ENCODE measurements at regions not wholly inside any gene's neighbourhood (a gene's known extent, or its start where the extent isn't known, plus 50 kb on each side); places are given as distances from the start of the nearest gene placed in this dataset.

DNA sequence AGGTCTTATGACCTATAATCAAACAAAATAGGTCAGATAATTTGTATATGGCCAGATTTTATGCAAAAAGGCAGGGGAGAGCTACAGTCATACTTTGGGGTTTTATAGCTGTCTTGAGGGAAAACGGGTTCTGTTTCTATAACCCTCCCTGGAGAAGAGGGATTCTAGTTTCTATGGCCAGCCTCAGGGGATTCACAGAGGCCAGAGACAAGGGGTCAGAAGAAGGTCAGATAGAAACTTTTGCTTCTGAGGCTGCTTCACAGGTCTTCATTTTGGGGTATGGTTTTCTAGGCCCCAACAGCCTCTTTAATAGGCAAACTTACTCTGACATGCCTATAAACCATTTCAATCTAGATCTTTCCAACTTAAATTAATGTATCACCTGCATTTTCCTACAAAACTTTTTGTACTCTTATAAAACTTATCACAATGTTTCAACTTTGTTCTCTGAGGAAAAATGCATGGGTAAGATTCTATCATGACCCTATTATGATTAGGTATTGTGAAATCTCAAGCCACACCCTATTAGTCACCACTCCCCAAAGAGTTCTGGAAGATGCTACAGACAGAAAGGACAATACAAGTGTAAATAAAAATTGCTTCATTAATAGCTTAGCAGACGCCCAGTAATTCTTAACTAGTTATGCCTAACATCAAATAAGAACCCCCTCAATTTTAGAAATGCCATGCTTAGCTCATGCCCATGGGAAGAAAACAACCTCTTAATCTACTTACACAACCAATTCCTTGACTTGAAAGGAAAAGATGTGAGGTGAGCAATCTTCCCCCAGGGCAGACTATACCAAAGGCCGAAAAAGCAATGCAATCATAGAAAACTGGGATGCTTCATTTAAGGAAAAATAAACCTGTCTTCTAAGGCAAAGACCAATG lies 396.6 kb downstream of the TLR4 start:
- H3K36me3 ChIP-seq (ENCODE audit: insufficient read depth, low read length): no peaks in the 10 kb centered on the region
- DNase-seq (ENCODE audit: insufficient read length, low spot score, missing footprints): no peak
- TF ChIP-seq, protein P1, sequence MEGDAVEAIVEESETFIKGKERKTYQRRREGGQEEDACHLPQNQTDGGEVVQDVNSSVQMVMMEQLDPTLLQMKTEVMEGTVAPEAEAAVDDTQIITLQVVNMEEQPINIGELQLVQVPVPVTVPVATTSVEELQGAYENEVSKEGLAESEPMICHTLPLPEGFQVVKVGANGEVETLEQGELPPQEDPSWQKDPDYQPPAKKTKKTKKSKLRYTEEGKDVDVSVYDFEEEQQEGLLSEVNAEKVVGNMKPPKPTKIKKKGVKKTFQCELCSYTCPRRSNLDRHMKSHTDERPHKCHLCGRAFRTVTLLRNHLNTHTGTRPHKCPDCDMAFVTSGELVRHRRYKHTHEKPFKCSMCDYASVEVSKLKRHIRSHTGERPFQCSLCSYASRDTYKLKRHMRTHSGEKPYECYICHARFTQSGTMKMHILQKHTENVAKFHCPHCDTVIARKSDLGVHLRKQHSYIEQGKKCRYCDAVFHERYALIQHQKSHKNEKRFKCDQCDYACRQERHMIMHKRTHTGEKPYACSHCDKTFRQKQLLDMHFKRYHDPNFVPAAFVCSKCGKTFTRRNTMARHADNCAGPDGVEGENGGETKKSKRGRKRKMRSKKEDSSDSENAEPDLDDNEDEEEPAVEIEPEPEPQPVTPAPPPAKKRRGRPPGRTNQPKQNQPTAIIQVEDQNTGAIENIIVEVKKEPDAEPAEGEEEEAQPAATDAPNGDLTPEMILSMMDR (IDR thresholded peaks at IDR 0.05; ENCODE audit: extremely low read depth, low read depth, low read length): no peak
- no peaks in the 10 kb centered on the region for H3K9me3 ChIP-seq (ENCODE audit: low read depth, low read length)
- no peaks in the 10 kb centered on the region for H4K20me1 ChIP-seq (ENCODE audit: insufficient read depth, low read length)
- no peak overlapping the region for H3K4me3 ChIP-seq (ENCODE audit: insufficient read depth, low read length)
- no peaks in the 10 kb centered on the region for H3K79me2 ChIP-seq (ENCODE audit: insufficient read depth, low read length)
- H3K27ac ChIP-seq (ENCODE audit: low read depth, low read length): no peak overlapping the region
- no peak overlapping the region for H3K4me2 ChIP-seq (ENCODE audit: insufficient read depth, low read length)
- H2AFZ ChIP-seq (ENCODE audit: low read length): no peak overlapping the region
- H3K27me3 ChIP-seq (ENCODE audit: insufficient read depth, low read length): no peaks in the 10 kb centered on the region
- no peaks in the 10 kb centered on the region for H3K4me1 ChIP-seq (ENCODE audit: insufficient read depth, low read length)

DNA sequence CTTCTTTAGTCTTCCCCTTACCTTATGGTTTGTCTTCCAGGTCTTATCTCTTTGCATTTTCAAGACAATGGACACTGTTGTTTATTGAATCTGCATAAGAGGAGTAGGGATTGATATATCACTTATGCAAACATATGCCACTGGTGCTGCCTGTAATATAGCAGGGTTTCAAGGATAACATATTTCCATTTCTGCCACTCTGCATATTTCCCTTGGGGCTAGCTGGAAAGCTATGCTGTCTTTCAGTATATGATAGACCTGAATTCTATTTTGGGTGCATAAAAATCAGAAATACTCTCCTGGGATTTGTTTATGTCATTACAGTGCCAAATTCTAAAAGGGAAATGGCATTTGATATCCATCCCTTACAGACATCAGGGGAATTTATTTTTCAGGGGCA lies 400.2 kb downstream of the TLR4 start:
- H3K27me3 ChIP-seq (ENCODE audit: insufficient read depth, low read length): no peaks in the 10 kb centered on the region
- DNase-seq (ENCODE audit: insufficient read length, low spot score, missing footprints): no peak
- no peak overlapping the region for H2AFZ ChIP-seq (ENCODE audit: low read length)
- H3K4me3 ChIP-seq (ENCODE audit: insufficient read depth, low read length): no peak overlapping the region
- no peak overlapping the region for H3K27ac ChIP-seq (ENCODE audit: low read depth, low read length)
- H3K4me1 ChIP-seq (ENCODE audit: insufficient read depth, low read length): no peaks in the 10 kb centered on the region
- TF ChIP-seq, protein P1 (IDR thresholded peaks at IDR 0.05; ENCODE audit: extremely low read depth, low read depth, low read length): no peak
- H3K9me3 ChIP-seq (ENCODE audit: low read depth, low read length): no peaks in the 10 kb centered on the region
- no peaks in the 10 kb centered on the region for H3K36me3 ChIP-seq (ENCODE audit: insufficient read depth, low read length)
- H3K4me2 ChIP-seq (ENCODE audit: insufficient read depth, low read length): no peak overlapping the region
- no peaks in the 10 kb centered on the region for H4K20me1 ChIP-seq (ENCODE audit: insufficient read depth, low read length)
- no peaks in the 10 kb centered on the region for H3K79me2 ChIP-seq (ENCODE audit: insufficient read depth, low read length)

- no peak for DNase-seq (ENCODE audit: insufficient read length, low spot score, missing footprints)
Measured at GRCh38 chr9:118108971-118109370, 404.8 kb downstream of the TLR4 start.

DNA sequence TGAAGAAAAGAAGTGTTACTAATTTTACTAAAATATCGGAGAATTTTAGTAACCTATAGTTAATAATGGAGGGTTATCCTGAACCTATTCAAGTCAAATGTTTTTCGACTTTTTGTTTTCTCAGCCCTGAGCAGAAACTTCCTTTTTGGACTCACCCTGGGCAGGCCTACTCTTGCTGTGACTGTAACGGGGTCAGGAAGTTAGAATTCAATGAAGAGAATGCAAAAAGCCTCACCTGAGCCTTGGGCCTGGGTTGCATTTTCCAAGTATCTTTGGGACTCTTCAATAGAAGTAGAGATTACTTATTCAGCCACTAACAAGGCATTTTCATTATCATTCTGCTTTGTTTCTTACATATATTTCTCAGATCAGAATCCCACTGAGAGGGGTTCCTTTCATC lies 405.3 kb downstream of the TLR4 start:
- no peak overlapping the region for H3K4me2 ChIP-seq (ENCODE audit: insufficient read depth, low read length)

More at GRCh38 chr9:118108971-118109370, 404.8 kb downstream of the TLR4 start:
- Histone ChIP-seq H3K27me3 (ENCODE audit: insufficient read depth, low read length) (no peaks in the 10 kb centered on the region), H2AFZ (ENCODE audit: low read length) (no peak overlapping the region), H3K27ac (ENCODE audit: low read depth, low read length) (no peak overlapping the region), H3K4me2 (ENCODE audit: insufficient read depth, low read length) (no peak overlapping the region), H4K20me1 (ENCODE audit: insufficient read depth, low read length) (no peaks in the 10 kb centered on the region), H3K9me3 (ENCODE audit: low read depth, low read length) (no peaks in the 10 kb centered on the region), H3K4me1 (ENCODE audit: insufficient read depth, low read length) (no peaks in the 10 kb centered on the region), H3K79me2 (ENCODE audit: insufficient read depth, low read length) (no peaks in the 10 kb centered on the region), H3K4me3 (ENCODE audit: insufficient read depth, low read length) (no peak overlapping the region), H3K36me3 (ENCODE audit: insufficient read depth, low read length) (no peaks in the 10 kb centered on the region)
- TF ChIP-seq, protein P1 (IDR thresholded peaks at IDR 0.05; ENCODE audit: extremely low read depth, low read depth, low read length): no peak

More for the DNA sequence above, 405.3 kb downstream of the TLR4 start:
- TF ChIP-seq, protein P1 (IDR thresholded peaks at IDR 0.05; ENCODE audit: extremely low read depth, low read depth, low read length): no peak
- Histone ChIP-seq H2AFZ (ENCODE audit: low read length) (no peak overlapping the region), H3K4me1 (ENCODE audit: insufficient read depth, low read length) (no peaks in the 10 kb centered on the region), H4K20me1 (ENCODE audit: insufficient read depth, low read length) (no peaks in the 10 kb centered on the region), H3K9me3 (ENCODE audit: low read depth, low read length) (no peaks in the 10 kb centered on the region), H3K79me2 (ENCODE audit: insufficient read depth, low read length) (no peaks in the 10 kb centered on the region), H3K27me3 (ENCODE audit: insufficient read depth, low read length) (no peaks in the 10 kb centered on the region), H3K27ac (ENCODE audit: low read depth, low read length) (no peak overlapping the region), H3K36me3 (ENCODE audit: insufficient read depth, low read length) (no peaks in the 10 kb centered on the region), H3K4me3 (ENCODE audit: insufficient read depth, low read length) (no peak overlapping the region)
- no peak for DNase-seq (ENCODE audit: insufficient read length, low spot score, missing footprints)
